ENCODE measurements at regions not wholly inside any gene's neighbourhood (a gene's known extent, or its start where the extent isn't known, plus 50 kb on each side); places are given as distances from the start of the nearest gene placed in this dataset.

GRCh38 chr3:159326998-159327397 lies 525.1 kb downstream of the MFSD1 start:
- TF ChIP-seq, protein P1, sequence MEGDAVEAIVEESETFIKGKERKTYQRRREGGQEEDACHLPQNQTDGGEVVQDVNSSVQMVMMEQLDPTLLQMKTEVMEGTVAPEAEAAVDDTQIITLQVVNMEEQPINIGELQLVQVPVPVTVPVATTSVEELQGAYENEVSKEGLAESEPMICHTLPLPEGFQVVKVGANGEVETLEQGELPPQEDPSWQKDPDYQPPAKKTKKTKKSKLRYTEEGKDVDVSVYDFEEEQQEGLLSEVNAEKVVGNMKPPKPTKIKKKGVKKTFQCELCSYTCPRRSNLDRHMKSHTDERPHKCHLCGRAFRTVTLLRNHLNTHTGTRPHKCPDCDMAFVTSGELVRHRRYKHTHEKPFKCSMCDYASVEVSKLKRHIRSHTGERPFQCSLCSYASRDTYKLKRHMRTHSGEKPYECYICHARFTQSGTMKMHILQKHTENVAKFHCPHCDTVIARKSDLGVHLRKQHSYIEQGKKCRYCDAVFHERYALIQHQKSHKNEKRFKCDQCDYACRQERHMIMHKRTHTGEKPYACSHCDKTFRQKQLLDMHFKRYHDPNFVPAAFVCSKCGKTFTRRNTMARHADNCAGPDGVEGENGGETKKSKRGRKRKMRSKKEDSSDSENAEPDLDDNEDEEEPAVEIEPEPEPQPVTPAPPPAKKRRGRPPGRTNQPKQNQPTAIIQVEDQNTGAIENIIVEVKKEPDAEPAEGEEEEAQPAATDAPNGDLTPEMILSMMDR (IDR thresholded peaks at IDR 0.05), result no peak
- TF ChIP-seq POLR2AphosphoS5 (IDR thresholded peaks at IDR 0.05), result no peak
